ENCODE measurements at regions not wholly inside any gene's neighbourhood (a gene's known extent, or its start where the extent isn't known, plus 50 kb on each side); places are given as distances from the start of the nearest gene placed in this dataset.

GRCh38 chr6:21740376-21741124 is 147.0 kb downstream of the SOX4 start:
- Mint-ChIP-seq H3K27ac (no peak overlapping the region), H3K27me3 (no peaks in the 10 kb centered on the region), H3K4me3 (no peak overlapping the region), H3K4me1 (no peaks in the 10 kb centered on the region), H3K36me3 (ENCODE audit: low read depth) (no peaks in the 10 kb centered on the region), H3K9me3 (no peaks in the 10 kb centered on the region)
- CTCF ChIA-PET: no interaction called here
- no peak for ATAC-seq (ENCODE audit: low read depth)
- no peak for DNase-seq
- intact Hi-C loops (cut with micrococcal nuclease): no loop called here
- no peak for TF ChIP-seq CTCF (IDR thresholded peaks at IDR 0.05)
- POLR2A ChIA-PET: no interaction called here

GRCh38 chr6:21741221-21742109 is 147.9 kb downstream of the SOX4 start:
- TF ChIP-seq CTCF (IDR thresholded peaks at IDR 0.05): no peak
- Mint-ChIP-seq H3K27ac (no peak overlapping the region), H3K27me3 (no peaks in the 10 kb centered on the region), H3K36me3 (ENCODE audit: low read depth) (no peaks in the 10 kb centered on the region), H3K9me3 (no peaks in the 10 kb centered on the region), H3K4me1 (no peaks in the 10 kb centered on the region), H3K4me3 (no peak overlapping the region)
- intact Hi-C loops (cut with micrococcal nuclease): no loop called here
- ChIA-PET POLR2A (interaction anchor here (0.7 kb wide), 1 partner anchor 123 kb away, joined by 3 read pairs; no protein-coding TSS in a partner anchor), CTCF (no interaction called here)
- no peak for DNase-seq
- ATAC-seq (ENCODE audit: low read depth): no peak

GRCh38 chr6:21742238-21742660 is 148.7 kb downstream of the SOX4 start:
- no peaks in the 10 kb centered on the region for H3K4me1 Mint-ChIP-seq
- H3K9me3 Mint-ChIP-seq: no peaks in the 10 kb centered on the region
- no peaks in the 10 kb centered on the region for H3K36me3 Mint-ChIP-seq (ENCODE audit: low read depth)
- H3K27ac Mint-ChIP-seq: no peak overlapping the region
- H3K27me3 Mint-ChIP-seq: no peaks in the 10 kb centered on the region
- POLR2A ChIA-PET: interaction anchor here (0.7 kb wide), 1 partner anchor 124 kb away, joined by 3 read pairs; no protein-coding TSS in a partner anchor
- intact Hi-C loops (cut with micrococcal nuclease): no loop called here
- ATAC-seq (ENCODE audit: low read depth) (no peak), DNase-seq (no peak)
- CTCF ChIA-PET: no interaction called here
- H3K4me3 Mint-ChIP-seq: no peak overlapping the region
- TF ChIP-seq CTCF (IDR thresholded peaks at IDR 0.05): no peak

GRCh38 chr6:21744331-21744730 is 150.8 kb downstream of the SOX4 start:
- POLR2A ChIA-PET: interaction anchor here (0.6 kb wide), 1 partner anchor 148 kb away, joined by 3 read pairs; no protein-coding TSS in a partner anchor
- no peaks in the 10 kb centered on the region for H3K36me3 Mint-ChIP-seq (ENCODE audit: low read depth)
- no peak for TF ChIP-seq CTCF (IDR thresholded peaks at IDR 0.05)
- H3K4me1 Mint-ChIP-seq: no peaks in the 10 kb centered on the region
- intact Hi-C loops (cut with micrococcal nuclease): no loop called here
- H3K4me3 Mint-ChIP-seq: no peak overlapping the region
- H3K9me3 Mint-ChIP-seq: no peaks in the 10 kb centered on the region
- DNase-seq (no peak), ATAC-seq (ENCODE audit: low read depth) (no peak)
- CTCF ChIA-PET: no interaction called here
- H3K27ac Mint-ChIP-seq: no peak overlapping the region
- H3K27me3 Mint-ChIP-seq: no peaks in the 10 kb centered on the region

All from activated B cell treated with CpG ODN at 0.5 μM for 24 hours (primary cell).